ENCODE measurements at regions not wholly inside any gene's neighbourhood (a gene's known extent, or its start where the extent isn't known, plus 50 kb on each side); places are given as distances from the start of the nearest gene placed in this dataset.
"Not testable (repeated sequence)": the region's sequence is repeated elsewhere in the genome, so short reads cannot be mapped to it uniquely, and the experiment has no call there.

DNA sequence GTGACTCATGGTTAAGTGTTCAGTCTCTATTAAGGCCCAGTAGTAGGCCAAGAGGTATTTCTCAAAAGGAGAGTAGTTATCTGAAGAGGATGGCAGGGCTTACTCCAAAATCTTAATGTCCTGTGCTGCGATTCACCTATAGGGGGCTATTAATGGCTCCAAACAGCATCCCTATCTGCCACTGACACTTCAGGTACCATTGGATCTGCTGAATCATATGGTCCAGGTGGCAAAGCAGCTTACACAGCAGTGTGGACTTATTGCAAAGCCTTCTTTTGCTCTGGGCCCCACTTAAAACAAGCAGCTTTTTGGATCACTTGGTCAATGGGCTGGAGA is 60.8 kb upstream of the ATP2B1 start:
- TF ChIP-seq, protein P1, sequence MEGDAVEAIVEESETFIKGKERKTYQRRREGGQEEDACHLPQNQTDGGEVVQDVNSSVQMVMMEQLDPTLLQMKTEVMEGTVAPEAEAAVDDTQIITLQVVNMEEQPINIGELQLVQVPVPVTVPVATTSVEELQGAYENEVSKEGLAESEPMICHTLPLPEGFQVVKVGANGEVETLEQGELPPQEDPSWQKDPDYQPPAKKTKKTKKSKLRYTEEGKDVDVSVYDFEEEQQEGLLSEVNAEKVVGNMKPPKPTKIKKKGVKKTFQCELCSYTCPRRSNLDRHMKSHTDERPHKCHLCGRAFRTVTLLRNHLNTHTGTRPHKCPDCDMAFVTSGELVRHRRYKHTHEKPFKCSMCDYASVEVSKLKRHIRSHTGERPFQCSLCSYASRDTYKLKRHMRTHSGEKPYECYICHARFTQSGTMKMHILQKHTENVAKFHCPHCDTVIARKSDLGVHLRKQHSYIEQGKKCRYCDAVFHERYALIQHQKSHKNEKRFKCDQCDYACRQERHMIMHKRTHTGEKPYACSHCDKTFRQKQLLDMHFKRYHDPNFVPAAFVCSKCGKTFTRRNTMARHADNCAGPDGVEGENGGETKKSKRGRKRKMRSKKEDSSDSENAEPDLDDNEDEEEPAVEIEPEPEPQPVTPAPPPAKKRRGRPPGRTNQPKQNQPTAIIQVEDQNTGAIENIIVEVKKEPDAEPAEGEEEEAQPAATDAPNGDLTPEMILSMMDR (IDR thresholded peaks at IDR 0.05; ENCODE audit: insufficient read depth, missing control alignments) = no peak
- FAIRE-seq (no peak), DNase-seq (ENCODE audit: insufficient read length, low spot score) (no peak)

DNA sequence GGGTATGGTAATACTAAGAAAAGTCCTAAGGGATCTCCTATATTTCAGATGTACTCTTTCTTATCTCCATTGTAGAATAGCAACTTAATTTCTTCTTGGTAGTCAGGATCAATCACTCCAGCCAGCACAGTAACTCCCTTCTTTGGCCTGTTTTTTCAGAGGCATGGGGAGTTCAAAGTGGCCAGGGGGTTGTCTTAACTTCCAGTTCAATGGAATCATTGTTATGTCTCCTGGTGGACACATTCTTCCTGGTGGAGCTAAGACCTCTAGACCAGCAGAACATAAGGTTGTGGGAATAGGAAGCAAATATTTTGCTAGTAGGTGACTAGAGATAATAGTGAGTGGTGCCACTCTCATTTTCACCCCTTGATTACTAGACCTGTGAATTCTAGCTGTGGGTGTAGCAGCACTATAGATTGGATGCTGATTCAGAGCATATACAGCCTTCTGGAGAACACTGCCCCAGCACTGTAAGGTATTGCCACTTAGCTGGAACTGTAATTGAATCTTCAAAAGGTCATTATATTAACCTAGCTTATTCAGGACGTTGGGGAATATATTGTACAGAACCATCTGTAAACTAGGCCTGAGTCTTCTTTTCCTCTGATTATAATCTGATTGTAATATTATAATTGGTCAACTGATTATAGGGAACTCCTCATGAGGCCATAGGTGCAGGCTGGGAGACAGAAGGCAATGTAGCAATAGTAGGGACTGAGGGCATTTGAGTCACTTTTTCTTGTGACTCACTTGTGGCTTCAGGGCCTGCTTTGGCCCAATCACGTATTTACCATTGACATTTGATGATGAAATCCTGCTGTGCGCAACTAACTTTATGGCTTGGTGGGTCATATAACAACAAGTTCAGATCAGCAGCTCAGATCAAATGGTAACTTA is 60.2 kb upstream of the ATP2B1 start:
- TF ChIP-seq, protein P1 (IDR thresholded peaks at IDR 0.05; ENCODE audit: insufficient read depth, missing control alignments) = no peak
- FAIRE-seq = no peak
- no peak for DNase-seq (ENCODE audit: insufficient read length, low spot score)

DNA sequence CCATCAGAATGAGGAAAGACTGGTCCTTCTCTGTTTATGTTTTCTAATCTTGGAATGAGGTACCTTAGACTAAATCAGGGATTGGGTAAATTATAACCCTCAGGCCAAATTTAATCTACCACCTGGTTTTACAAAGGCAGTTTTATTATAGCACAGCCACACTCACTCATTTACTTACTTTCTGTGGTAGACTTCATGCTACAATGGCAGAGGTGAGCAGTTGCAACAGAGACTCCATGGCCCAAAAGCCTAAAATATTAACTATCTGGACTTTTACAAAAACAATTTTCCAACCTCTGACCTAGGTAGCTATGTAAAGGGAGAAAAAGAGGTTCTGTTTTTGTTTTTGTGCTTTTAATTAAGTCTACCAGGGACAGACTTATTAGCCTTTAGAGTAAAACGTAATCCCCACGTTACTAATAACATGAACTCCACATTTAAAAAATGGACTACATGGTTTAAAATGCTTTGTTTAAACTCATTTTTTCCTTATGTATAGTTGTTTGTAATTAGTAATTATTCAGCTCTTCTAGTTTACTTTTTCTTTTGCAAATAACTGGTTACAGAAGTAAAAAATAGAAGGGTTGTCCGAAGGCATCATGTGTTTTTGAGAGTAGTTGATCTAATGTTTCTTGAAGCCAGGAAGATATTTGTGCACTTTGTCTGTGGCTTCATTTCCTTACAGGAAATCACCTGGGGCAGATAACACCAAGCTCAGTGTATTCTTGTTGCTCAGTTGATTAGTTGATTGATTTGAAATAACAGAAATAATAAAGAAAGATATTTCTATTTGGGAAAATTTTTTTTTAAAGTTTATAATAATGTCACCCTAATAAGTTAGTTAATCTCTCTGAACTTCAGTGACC is 57.6 kb upstream of the ATP2B1 start:
- DNase-seq (ENCODE audit: insufficient read length, low spot score) (no peak), FAIRE-seq (peak; percentile 25)
- TF ChIP-seq, protein P1 (IDR thresholded peaks at IDR 0.05; ENCODE audit: insufficient read depth, missing control alignments) = no peak

DNA sequence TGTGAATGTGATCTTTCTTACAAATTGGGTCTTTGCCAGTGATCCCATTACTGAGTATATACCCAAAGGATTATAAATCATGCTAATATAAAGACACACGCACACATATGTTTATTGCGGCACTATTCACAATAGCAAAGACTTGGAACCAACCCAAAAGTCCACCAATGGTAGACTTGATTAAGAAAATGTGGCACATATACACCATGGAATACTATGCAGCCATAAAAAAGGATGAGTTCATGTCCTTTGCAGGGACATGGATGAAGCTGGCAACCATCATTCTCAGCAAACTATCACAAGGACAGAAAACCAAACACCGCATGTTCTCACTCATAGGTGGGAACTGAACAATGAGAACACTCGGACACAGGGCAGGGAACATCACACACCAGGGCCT is 55.5 kb upstream of the ATP2B1 start:
- DNase-seq (ENCODE audit: insufficient read length, low spot score); FAIRE-seq: not testable (repeated sequence)

DNA sequence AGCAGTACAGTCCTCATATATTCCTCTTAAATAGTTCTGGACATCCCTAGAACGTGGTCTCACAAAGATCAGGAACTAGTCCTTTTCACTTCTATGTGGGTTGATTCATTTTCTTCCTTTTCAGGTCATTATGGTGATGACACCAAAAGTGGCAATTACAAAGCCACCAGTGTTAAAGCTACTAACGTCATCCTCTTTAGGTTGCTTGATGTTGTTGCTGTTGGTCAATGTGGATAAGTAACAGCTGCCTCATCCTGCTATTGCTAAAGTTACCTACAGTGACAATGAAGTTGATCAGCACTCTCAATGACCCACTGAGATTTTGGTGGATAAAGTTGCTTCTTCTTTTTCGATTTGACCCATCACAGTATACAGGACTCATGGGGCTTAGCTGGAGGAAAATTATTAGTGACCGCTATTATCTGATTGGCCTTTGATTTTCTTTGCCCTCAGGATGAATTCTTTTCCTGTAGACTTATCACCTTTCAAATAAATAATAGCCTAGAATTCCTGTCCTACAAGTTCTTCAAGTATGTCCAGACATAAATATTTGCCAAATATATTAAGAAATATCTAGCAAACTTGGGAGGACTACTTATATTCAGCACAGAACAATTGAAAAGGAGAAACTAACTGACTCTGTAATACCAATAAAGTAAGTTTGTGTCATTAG is 54.0 kb upstream of the ATP2B1 start:
- FAIRE-seq (no peak), DNase-seq (ENCODE audit: insufficient read length, low spot score) (no peak)
- TF ChIP-seq, protein P1 (IDR thresholded peaks at IDR 0.05; ENCODE audit: insufficient read depth, missing control alignments) = no peak

DNA sequence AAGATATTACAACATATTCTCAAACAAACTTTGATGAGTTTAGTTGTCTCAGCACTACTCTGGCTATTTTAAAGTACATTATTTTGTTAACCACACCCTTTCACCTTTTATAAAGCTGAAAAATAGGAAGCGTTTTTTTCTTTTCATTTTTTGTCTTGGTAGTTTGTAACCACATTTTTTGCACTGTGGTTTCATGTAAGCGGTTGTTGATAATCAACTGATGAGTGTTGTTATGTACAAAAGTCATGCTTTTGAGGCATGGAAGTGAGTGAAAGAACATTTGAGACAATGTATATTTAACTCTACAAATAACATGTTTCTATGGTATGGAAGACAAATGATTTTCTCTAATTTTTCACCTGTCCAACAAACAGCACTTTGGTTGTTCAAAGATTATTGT is 52.1 kb upstream of the ATP2B1 start:
- DNase-seq (ENCODE audit: insufficient read length, low spot score) (no peak), FAIRE-seq (no peak)
- TF ChIP-seq, protein P1 (IDR thresholded peaks at IDR 0.05; ENCODE audit: insufficient read depth, missing control alignments) = no peak

Measured in D721Med (cell line).